Ovary (tissue), 3 donors: ENCODE measurements at regions not wholly inside any gene's neighbourhood (a gene's known extent, or its start where the extent isn't known, plus 50 kb on each side); places are given as distances from the start of the nearest gene placed in this dataset.

Source experiments
- CTCF ChIP-seq, 3 donors: fragments of 450-650 bp in 2 of 3; fragments of 200-600 bp in 1 of 3; IDR thresholded peaks; one replicate each; pipeline versions ENCODE4 v1.5.1 to v1.8.0; 2016 to 2022; ENCODE audit warnings: antibody characterized with exemption in 3 of 3, mild to moderate bottlenecking in 1 of 3
- EP300 ChIP-seq: sonication (generic); formaldehyde crosslinking; IDR thresholded peaks from one replicate; pipeline ENCODE4 v1.6.1; 2017; ENCODE audit warnings: antibody characterized with exemption
- POLR2A ChIP-seq: fragments of 450-650 bp; IDR thresholded peaks from one replicate; pipeline ENCODE4 v1.6.1; 2017; ENCODE audit warnings: antibody characterized with exemption, mild to moderate bottlenecking, moderate library complexity
- donor health status: DM: no; HTN: no; CAD: no.

- TF ChIP-seq CTCF (IDR thresholded peaks at IDR 0.05) = no peak
- TF ChIP-seq POLR2A = no peak
- TF ChIP-seq EP300 = no peak
Measured at GRCh38 chr12:17778242-17778641, 311.8 kb downstream of the RERGL start.
